Omental fat pad (tissue), 3 donors: ENCODE measurements at regions not wholly inside any gene's neighbourhood (a gene's known extent, or its start where the extent isn't known, plus 50 kb on each side); places are given as distances from the start of the nearest gene placed in this dataset.
"Not testable (repeated sequence)": the region's sequence is repeated elsewhere in the genome, so short reads cannot be mapped to it uniquely, and the experiment has no call there.

ENCODE experiments used
- ATAC-seq: fragments of 150-250 bp; one replicate; pipeline ENCODE4 v1.9.1; 2016; ENCODE audit warnings: mild to moderate bottlenecking, moderate library complexity; ENCODE audit not compliant: low FRiP score
- DNase-seq: peaks from one replicate; pipeline ENCODE4 v3.0.0-alpha.2; 2019; ENCODE audit warnings: low spot score
- TF ChIP-seq, protein P1 (sequence below), 3 donors: fragments of 450-650 bp; IDR thresholded peaks; one replicate each; pipeline ENCODE4 v1.5.1; 2016 to 2017; ENCODE audit warnings: antibody characterized with exemption in 3 of 3, mild to moderate bottlenecking in 3 of 3, moderate library complexity in 2 of 3

DNA sequence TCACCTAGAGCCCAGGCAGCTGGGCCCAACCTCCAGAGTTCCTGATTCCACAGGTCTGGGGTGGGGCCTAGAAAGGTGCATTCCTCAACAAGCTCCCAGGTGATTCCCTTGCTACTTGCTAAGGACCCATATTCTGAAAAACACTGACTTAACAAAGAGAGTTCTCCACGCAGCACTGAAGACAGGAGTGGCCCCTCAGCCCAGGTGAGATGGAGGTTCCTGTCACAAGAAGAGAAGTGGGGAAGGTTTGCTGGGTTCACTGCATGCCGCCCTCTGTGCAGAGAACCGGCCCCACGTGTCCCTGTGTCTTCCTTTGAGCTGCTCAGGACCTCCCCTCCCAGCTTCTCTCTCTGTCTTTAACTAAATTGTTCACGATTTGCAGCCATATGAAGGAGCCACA is 201.4 kb upstream of the DDX18 start:
- TF ChIP-seq, protein P1, sequence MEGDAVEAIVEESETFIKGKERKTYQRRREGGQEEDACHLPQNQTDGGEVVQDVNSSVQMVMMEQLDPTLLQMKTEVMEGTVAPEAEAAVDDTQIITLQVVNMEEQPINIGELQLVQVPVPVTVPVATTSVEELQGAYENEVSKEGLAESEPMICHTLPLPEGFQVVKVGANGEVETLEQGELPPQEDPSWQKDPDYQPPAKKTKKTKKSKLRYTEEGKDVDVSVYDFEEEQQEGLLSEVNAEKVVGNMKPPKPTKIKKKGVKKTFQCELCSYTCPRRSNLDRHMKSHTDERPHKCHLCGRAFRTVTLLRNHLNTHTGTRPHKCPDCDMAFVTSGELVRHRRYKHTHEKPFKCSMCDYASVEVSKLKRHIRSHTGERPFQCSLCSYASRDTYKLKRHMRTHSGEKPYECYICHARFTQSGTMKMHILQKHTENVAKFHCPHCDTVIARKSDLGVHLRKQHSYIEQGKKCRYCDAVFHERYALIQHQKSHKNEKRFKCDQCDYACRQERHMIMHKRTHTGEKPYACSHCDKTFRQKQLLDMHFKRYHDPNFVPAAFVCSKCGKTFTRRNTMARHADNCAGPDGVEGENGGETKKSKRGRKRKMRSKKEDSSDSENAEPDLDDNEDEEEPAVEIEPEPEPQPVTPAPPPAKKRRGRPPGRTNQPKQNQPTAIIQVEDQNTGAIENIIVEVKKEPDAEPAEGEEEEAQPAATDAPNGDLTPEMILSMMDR (IDR thresholded peaks at IDR 0.05), result no peak
- ATAC-seq, result no peak
- no peak for DNase-seq

DNA sequence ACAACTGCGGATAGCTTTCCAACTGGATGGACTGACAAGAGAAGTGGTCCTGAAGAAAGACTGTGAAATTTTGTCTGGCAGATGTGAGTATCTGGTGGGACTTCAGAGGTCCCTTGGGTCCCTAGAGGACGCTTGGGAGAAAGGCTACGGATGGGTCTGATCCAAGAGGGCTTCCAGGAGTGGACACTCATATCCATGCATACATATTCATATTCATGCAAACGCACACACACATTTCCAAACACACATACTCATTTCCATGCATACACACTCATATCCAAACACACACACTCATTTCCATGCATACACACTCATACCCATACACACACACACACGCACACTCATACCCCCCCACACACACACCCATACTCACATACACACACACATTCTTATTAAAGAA is 200.2 kb upstream of the DDX18 start:
- DNase-seq, result no peak
- no peak for ATAC-seq
- TF ChIP-seq, protein P1 (IDR thresholded peaks at IDR 0.05), result no peak

DNA sequence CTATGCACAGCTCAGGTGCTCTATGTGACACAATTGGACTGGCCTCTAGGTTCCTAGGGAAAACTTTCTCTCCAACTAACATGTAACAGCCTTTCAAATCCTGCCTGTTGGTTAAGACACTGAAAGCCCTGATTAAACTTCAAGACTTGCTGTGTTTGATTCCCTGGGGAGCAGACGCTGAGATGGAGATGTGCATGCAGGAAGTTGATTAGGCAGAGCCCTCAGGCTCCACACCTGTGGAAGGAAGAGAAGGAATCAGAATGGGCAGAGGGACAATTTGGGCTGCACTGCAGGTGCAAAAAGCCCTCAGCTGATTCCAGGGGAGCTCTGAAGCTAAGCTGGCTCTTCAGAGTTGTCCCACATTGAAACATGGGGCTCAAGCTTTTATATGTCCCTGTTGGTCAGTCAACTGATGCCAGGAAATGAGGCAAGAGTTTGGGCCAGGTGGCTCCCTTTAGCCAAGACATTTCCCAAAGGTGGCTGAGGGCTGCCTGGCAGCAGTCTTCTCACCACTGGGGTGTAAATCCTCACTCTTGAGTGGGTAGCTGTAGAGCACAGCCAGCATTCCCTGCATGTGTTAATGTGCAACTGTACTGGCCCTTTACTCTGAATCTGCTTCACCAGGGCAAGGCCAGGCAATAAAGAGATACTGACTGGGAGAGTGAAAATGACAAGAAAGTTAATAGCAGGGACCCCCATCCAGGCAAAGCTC is 199.5 kb upstream of the DDX18 start:
- DNase-seq, result no peak
- ATAC-seq, result no peak
- TF ChIP-seq, protein P1 (IDR thresholded peaks at IDR 0.05), result no peak

DNA sequence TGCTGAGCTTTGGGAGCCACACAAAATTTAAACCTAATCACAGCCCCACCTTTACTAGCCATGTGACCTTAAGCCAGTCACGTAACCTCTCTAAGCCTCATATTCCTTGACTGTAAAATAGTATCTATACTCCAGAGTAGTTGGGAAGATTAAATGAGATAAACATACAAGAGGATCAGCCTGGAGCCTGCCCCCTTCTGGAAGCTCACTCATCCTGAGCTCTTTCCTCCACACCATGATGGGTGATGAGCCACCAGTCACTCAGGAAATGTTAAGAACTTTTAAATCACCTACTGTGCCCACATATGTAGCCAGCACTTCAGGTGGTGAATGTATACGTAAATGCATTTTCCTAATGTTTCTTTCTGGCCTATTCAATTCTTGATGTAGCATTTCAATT is 195.9 kb upstream of the DDX18 start:
- TF ChIP-seq, protein P1 (IDR thresholded peaks at IDR 0.05), result no peak
- ATAC-seq (no peak), DNase-seq (no peak)

DNA sequence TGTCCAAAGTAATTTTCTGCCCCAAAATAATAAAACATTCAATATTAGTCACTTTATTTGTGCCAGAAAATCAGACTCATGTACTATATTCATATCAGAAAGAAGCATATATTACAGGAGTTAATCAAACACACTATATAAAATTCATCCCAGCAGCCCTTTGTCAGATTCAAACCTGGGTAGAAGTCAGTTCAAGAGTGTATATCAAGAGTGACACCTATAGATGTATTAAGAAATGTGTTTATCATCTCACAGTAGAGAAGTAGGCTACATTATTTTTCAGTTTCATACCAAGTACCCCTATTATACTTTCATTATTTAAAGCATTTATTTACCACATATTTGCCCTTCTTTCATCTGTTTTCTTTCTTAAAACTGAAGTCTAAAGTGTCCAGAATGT is 193.2 kb upstream of the DDX18 start:
- DNase-seq, result no peak
- TF ChIP-seq, protein P1 (IDR thresholded peaks at IDR 0.05), result no peak
- no peak for ATAC-seq

DNA sequence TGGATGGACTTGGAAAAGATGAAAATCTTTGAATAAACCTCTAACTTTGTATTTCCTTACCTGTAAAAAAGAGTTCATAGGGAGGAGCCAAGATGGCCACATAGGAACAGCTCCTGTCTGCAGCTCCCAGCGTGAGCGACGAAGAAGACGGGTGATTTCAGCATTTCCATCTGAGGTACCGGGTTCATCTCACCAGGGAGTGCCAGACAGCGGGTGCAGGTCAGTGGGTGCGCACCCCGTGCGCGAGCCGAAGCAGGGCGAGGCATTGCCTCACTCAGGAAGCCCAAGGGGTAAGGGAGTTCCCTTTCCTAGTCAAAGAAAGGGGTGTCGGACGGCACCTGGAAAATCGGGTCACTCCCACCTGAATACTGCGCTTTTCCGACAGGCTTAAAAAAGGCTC is 191.3 kb upstream of the DDX18 start:
- DNase-seq, ATAC-seq: not testable (repeated sequence)

DNA sequence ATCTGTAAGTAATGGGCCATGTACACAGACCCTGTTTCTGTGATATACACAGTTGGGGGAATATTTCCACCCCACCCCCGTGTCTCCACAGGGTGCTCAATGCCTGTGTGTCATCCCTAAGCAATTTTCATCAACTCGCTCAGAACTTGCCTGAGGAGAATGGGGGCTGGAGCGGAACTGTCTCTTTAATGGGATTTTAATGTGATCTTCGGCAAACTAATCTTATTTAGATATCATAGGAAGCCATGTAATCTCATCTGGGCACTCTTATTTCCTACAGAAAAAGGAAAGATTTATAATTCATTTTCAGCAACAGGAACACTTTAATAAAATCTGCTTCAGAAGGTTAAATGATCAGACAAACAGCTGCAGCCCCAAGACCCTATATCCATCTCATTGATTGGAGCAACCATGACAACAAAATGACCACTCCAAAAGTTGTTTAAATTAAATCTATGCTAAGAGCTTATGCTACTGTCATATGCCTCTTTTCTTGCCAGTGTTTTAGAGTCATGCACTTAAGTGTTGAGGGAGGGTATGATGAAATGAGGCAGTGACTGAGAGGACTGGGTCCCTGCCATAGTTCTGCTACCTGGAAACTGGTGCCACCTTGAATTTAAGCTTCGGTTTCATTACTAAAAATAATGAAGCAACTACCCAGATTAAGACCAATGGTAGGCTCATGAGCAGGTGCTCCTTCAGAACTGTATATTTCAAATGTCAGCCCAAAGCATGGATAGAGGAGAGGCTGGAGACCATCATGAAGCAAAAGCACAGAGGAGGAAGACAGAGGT is 183.1 kb upstream of the DDX18 start:
- DNase-seq, result no peak
- TF ChIP-seq, protein P1 (IDR thresholded peaks at IDR 0.05), result no peak
- no peak for ATAC-seq
